IMR-90 (cell line): ENCODE measurements at regions not wholly inside any gene's neighbourhood (a gene's known extent, or its start where the extent isn't known, plus 50 kb on each side); places are given as distances from the start of the nearest gene placed in this dataset.

Experiments used
- ATAC-seq: fragments of 200-7000 bp; cut with Tn5 transposase; 2 replicates; pipeline ENCODE4 v1.9.1; 2020; ENCODE audit warnings: low read depth, mild to moderate bottlenecking, moderate library complexity
- BruUV-seq: library from RNA; stranded (reverse); fragments of 400-500 nt; replicated peaks from 2 replicates; lab custom pipeline; 2021; lab: Mats Ljungman, UMichigan
- CTCF ChIA-PET: fragments of 300-600 bp; formaldehyde crosslinking; extraction: SDS; loops from one replicate; lab custom pipeline; 2021; ENCODE audit warnings: antibody characterized with exemption; lab: Yijun Ruan, JAX
- POLR2A ChIA-PET: fragments of 300-600 bp; sonication (Branson Sonifier 250); formaldehyde crosslinking; loops from one replicate; lab custom pipeline; 2022; ENCODE audit warnings: antibody characterized with exemption; ENCODE audit not compliant: unreplicated experiment; lab: Charles Lee
- DNase-seq: peaks from one replicate; pipeline ENCODE4 v3.0.0; 2013
- H2AFZ ChIP-seq: replicated peaks from 2 replicates; pipeline ENCODE3; 2013; ENCODE audit warnings: low read length, mild to moderate bottlenecking; ENCODE audit not compliant: poor library complexity
- H2AK5ac ChIP-seq: 2 replicates; pipeline ENCODE4 v1.6.1; 2013; ENCODE audit warnings: low read depth, low read length, inconsistent platforms
- H2AK9ac ChIP-seq: replicated peaks from 2 replicates; pipeline ENCODE3; 2013; ENCODE audit warnings: mild to moderate bottlenecking, low read depth, low read length, moderate library complexity; ENCODE audit not compliant: poor library complexity
- H2BK120ac ChIP-seq: 2 replicates; pipeline ENCODE4 v1.6.1; 2013; ENCODE audit warnings: low read depth, low read length, inconsistent platforms
- H2BK15ac ChIP-seq: 3 replicates; pipeline ENCODE4 v1.6.1; 2013; ENCODE audit warnings: low read depth, low read length, inconsistent platforms
- H2BK20ac ChIP-seq: 2 replicates; pipeline ENCODE4 v1.6.1; 2013; ENCODE audit warnings: low read depth, mild to moderate bottlenecking, inconsistent platforms, low read length, moderate library complexity
- H2BK5ac ChIP-seq: 2 replicates; pipeline ENCODE4 v1.6.1; 2013; ENCODE audit warnings: mild to moderate bottlenecking, low read depth, low read length, inconsistent platforms; ENCODE audit not compliant: poor library complexity, severe bottlenecking
- H3K14ac ChIP-seq: replicated peaks from 2 replicates; pipeline ENCODE4 v1.6.1; 2013; ENCODE audit warnings: low read depth, low read length, inconsistent platforms
- H3K18ac ChIP-seq: 2 replicates; pipeline ENCODE4 v1.6.1; 2013; ENCODE audit warnings: low read depth, low read length, control low read depth
- H3K23ac ChIP-seq: 2 replicates; pipeline ENCODE4 v1.6.1; 2013; ENCODE audit warnings: low read depth, low read length, inconsistent platforms
- H3K27ac ChIP-seq: 2 replicates; pipeline ENCODE4 v1.5.1; 2013; ENCODE audit warnings: mild to moderate bottlenecking, control low read depth, low read length; ENCODE audit not compliant: insufficient read depth
- H3K27me3 ChIP-seq: 2 replicates; pipeline ENCODE4 v1.6.1; 2013; ENCODE audit warnings: low read length; ENCODE audit not compliant: control insufficient read depth, insufficient read depth
- H3K36me3 ChIP-seq: 2 replicates; pipeline ENCODE4 v1.6.1; 2013; ENCODE audit warnings: low read length, mixed read lengths; ENCODE audit not compliant: control insufficient read depth, insufficient read depth
- H3K4ac ChIP-seq: 2 replicates; pipeline ENCODE4 v1.6.1; 2013; ENCODE audit warnings: low read depth, low read length, inconsistent platforms
- H3K4me1 ChIP-seq: 2 replicates; pipeline ENCODE4 v1.6.1; 2013; ENCODE audit warnings: low read length, mixed read lengths; ENCODE audit not compliant: control insufficient read depth, insufficient read depth
- H3K4me2 ChIP-seq: 2 replicates; pipeline ENCODE4 v1.6.1; 2013; ENCODE audit warnings: low read depth, mild to moderate bottlenecking, control low read depth, low read length, moderate library complexity
- H3K4me3 ChIP-seq: 2 replicates; pipeline ENCODE4 v1.5.1; 2013; ENCODE audit warnings: low read depth, mild to moderate bottlenecking, control low read depth, low read length, moderate library complexity; ENCODE audit not compliant: insufficient read depth
- H3K56ac ChIP-seq: 2 replicates; pipeline ENCODE4 v1.6.1; 2013; ENCODE audit warnings: low read length, inconsistent platforms; ENCODE audit not compliant: insufficient read depth; ENCODE audit errors: extremely low read depth
- H3K79me1 ChIP-seq, 2 experiments: 2 replicates each; pipeline ENCODE4 v1.6.1; 2013; ENCODE audit warnings: low read length in 2 of 2, inconsistent platforms in 1 of 2, low read depth in 1 of 2
- H3K9ac ChIP-seq: 2 replicates; pipeline ENCODE4 v1.6.1; 2013; ENCODE audit warnings: low read depth, low read length, control low read depth
- H3K9me1 ChIP-seq: 2 replicates; pipeline ENCODE4 v1.6.1; 2013; ENCODE audit warnings: low read length, inconsistent platforms; ENCODE audit not compliant: insufficient read depth
- H3K9me3 ChIP-seq: 2 replicates; pipeline ENCODE4 v1.6.1; 2013; ENCODE audit warnings: low read length; ENCODE audit not compliant: control insufficient read depth, insufficient read depth
- H4K20me1 ChIP-seq: 2 replicates; pipeline ENCODE4 v1.6.1; 2013; ENCODE audit warnings: low read length, inconsistent platforms; ENCODE audit not compliant: insufficient read depth
- H4K5ac ChIP-seq: 2 replicates; pipeline ENCODE4 v1.6.1; 2013; ENCODE audit warnings: mild to moderate bottlenecking, low read depth, low read length, control low read depth
- H4K8ac ChIP-seq, 2 experiments: 2 replicates each; pipeline ENCODE4 v1.6.1; 2013; ENCODE audit warnings: low read depth in 2 of 2, low read length in 2 of 2, control low read depth in 1 of 2, inconsistent platforms in 1 of 2
- H4K91ac ChIP-seq: 2 replicates; pipeline ENCODE4 v1.6.1; 2013; ENCODE audit warnings: low read depth, low read length, inconsistent platforms; ENCODE audit not compliant: insufficient read depth
- BHLHE40 ChIP-seq: fragments of 150-350 bp; IDR thresholded peaks from 2 replicates; pipeline ENCODE4 v1.6.1; 2016; ENCODE audit warnings: mild to moderate bottlenecking, low read depth, low read length
- CEBPB ChIP-seq: IDR thresholded peaks from 2 replicates; pipeline ENCODE4 v1.6.1; 2012; ENCODE audit warnings: low read depth, low read length, improper control_type of control experiment
- CHD1 ChIP-seq: IDR thresholded peaks from 2 replicates; pipeline ENCODE4 v1.6.1; 2012; ENCODE audit warnings: low read depth, low read length, improper control_type of control experiment
- CTCF ChIP-seq: conservative IDR thresholded peaks from 2 replicates; pipeline ENCODE4 v1.5.1; 2012; ENCODE audit warnings: mild to moderate bottlenecking, low read depth, low read length, improper control_type of control experiment
- ELK1 ChIP-seq: fragments of 150-350 bp; IDR thresholded peaks from 2 replicates; pipeline ENCODE4 v1.6.1; 2016; ENCODE audit warnings: low read depth, mild to moderate bottlenecking, low read length, moderate library complexity, borderline replicate concordance
- FOS ChIP-seq: fragments of 150-350 bp; IDR thresholded peaks from 2 replicates; pipeline ENCODE4 v1.6.1; 2016; ENCODE audit warnings: low read depth, low read length
- MAFK ChIP-seq: IDR thresholded peaks from 2 replicates; pipeline ENCODE4 v1.6.1; 2012; ENCODE audit warnings: low read depth, low read length, improper control_type of control experiment
- MAZ ChIP-seq: IDR thresholded peaks from 2 replicates; pipeline ENCODE4 v1.6.1; 2012; ENCODE audit warnings: low read depth, mild to moderate bottlenecking, low read length, improper control_type of control experiment, moderate library complexity, borderline replicate concordance
- MXI1 ChIP-seq: IDR thresholded peaks from 2 replicates; pipeline ENCODE4 v1.6.1; 2012; ENCODE audit warnings: low read depth, mild to moderate bottlenecking, low read length, moderate library complexity, borderline replicate concordance
- RAD21 ChIP-seq: IDR thresholded peaks from 2 replicates; pipeline ENCODE4 v1.6.1; 2012; ENCODE audit warnings: low read length, improper control_type of control experiment
- RCOR1 ChIP-seq: IDR thresholded peaks from 2 replicates; pipeline ENCODE4 v1.6.1; 2012; ENCODE audit warnings: mild to moderate bottlenecking, low read length, improper control_type of control experiment; ENCODE audit not compliant: insufficient replicate concordance
- USF2 ChIP-seq: fragments of 150-350 bp; IDR thresholded peaks from 2 replicates; pipeline ENCODE4 v1.6.1; 2017; ENCODE audit warnings: mild to moderate bottlenecking, antibody characterized with exemption, low read length, low read depth
- WGBS, 2 experiments: methylation state at CpG; one replicate each; pipeline versions ENCODE4 v1.1.5 to v1.1.7; 2013; ENCODE audit warnings: missing lambda C conversion rate in 2 of 2; ENCODE audit not compliant: insufficient read length in 1 of 2; ENCODE audit errors: extremely low coverage in 2 of 2; 5-methylcytosine and 5-hydroxymethylcytosine counted together
- dilution Hi-C: fragments of 300-500 bp; cut with HindIII; formaldehyde crosslinking; loops from one replicate; pipeline ENCODE4 v1.14.3; 2018; ENCODE audit warnings: low sequenced_read_pairs; ENCODE audit not compliant: unreplicated experiment
- in situ Hi-C: fragments of 300-500 bp; cut with MboI; formaldehyde crosslinking; loops from 3 replicates; pipeline ENCODE4 v1.14.3; 2019; ENCODE audit warnings: low sequenced_read_pairs, inconsistent platforms, mixed read lengths
- intact Hi-C: fragments of 100-400 bp; cut with micrococcal nuclease; formaldehyde crosslinking; loops from 2 replicates; pipeline ENCODE4 v1.10.0; 2022

GRCh38 chr2:138269765-138270164 lies 231.8 kb upstream of the SPOPL start:
- H3K9ac ChIP-seq, result no peak overlapping the region
- H3K4me3 ChIP-seq, result no peak overlapping the region
- no peak overlapping the region for H3K23ac ChIP-seq
- peak overlapping the region; percentile 0 for H2BK5ac ChIP-seq
- DNase-seq (peak; percentile 13), ATAC-seq (no peak)
- H3K79me1 ChIP-seq, result no peaks in the 10 kb centered on the region
- no peak overlapping the region for H2BK20ac ChIP-seq
- H2AK5ac ChIP-seq, result no peak overlapping the region
- H3K4me1 ChIP-seq, result peaks cover 13% of the 10 kb centered on the region
- no peak overlapping the region for H2AFZ ChIP-seq
- H3K14ac ChIP-seq, result no peak overlapping the region
- H3K4ac ChIP-seq, result no peak overlapping the region
- no peak overlapping the region for H4K5ac ChIP-seq
- no TSS peak for BruUV-seq
- H3K27ac ChIP-seq, result no peak overlapping the region
- no peaks in the 10 kb centered on the region for H3K9me3 ChIP-seq
- H4K8ac ChIP-seq, result no peak overlapping the region
- no peaks in the 10 kb centered on the region for H3K27me3 ChIP-seq
- no peak overlapping the region for H3K4me2 ChIP-seq
- peaks cover 4% of the 10 kb centered on the region; the same call in 1 of the 2 replicates for H3K9me1 ChIP-seq
- no peaks in the 10 kb centered on the region for H4K20me1 ChIP-seq
- no CpG with 5 or more reads among the region's 1 CpG for WGBS, 2 experiments
- no peak overlapping the region for H2BK15ac ChIP-seq
- dilution Hi-C loops (no loop called here), intact Hi-C loops (loop anchor here (10.0 kb wide), 1 partner anchor 305 kb away; the partner anchor contains the start of gene HNMT), in situ Hi-C loops (loop anchor here (10.0 kb wide), 1 partner anchor 315 kb away; no protein-coding TSS in a partner anchor)
- H4K91ac ChIP-seq, result no peak overlapping the region
- TF ChIP-seq CHD1, result no peak
- TF ChIP-seq MXI1, result no peak
- TF ChIP-seq MAFK, result no peak
- no peak for TF ChIP-seq RAD21
- TF ChIP-seq FOS, result no peak
- no peak for TF ChIP-seq BHLHE40
- no peak for TF ChIP-seq CTCF
- no peak for TF ChIP-seq USF2
- no peak for TF ChIP-seq CEBPB
- no peak for TF ChIP-seq MAZ
- no peak for TF ChIP-seq ELK1
- no peak for TF ChIP-seq RCOR1
- no peak overlapping the region for H3K56ac ChIP-seq
- peak overlapping the region; percentile 20; the same call in 1 of the 2 replicates for H3K18ac ChIP-seq
- no peak overlapping the region for H2AK9ac ChIP-seq
- CTCF ChIA-PET, result interaction anchor here (0.7 kb wide), 1 partner anchor 31 kb away, joined by 4 read pairs; no protein-coding TSS in a partner anchor
- POLR2A ChIA-PET, result no interaction called here
- no peaks in the 10 kb centered on the region for H3K36me3 ChIP-seq
- no peak overlapping the region for H2BK120ac ChIP-seq
